ENCODE measurements at regions not wholly inside any gene's neighbourhood (a gene's known extent, or its start where the extent isn't known, plus 50 kb on each side); places are given as distances from the start of the nearest gene placed in this dataset.

GRCh38 chr10:58991856-58992255, 184.6 kb upstream of the PHYHIPL start:
- no peak for DNase-seq
- ChIA-PET POLR2A (no interaction called here), CTCF (interaction anchor here (0.6 to 1.5 kb wide), 3 partner anchors 32 to 1047 kb away, joined by 3 to 6 read pairs (median 4); no protein-coding TSS in a partner anchor)
- no peaks in the 10 kb centered on the region for H3K27me3 Mint-ChIP-seq
- no peak for ATAC-seq
- no peaks in the 10 kb centered on the region for H3K4me1 Mint-ChIP-seq
- H3K27ac Mint-ChIP-seq, result no peak overlapping the region
- no peaks in the 10 kb centered on the region for H3K36me3 Mint-ChIP-seq (ENCODE audit: low read depth)
- H3K9me3 Mint-ChIP-seq (ENCODE audit: low read depth), result peaks cover 8% of the 10 kb centered on the region
- no peak overlapping the region for H3K4me3 Mint-ChIP-seq
- intact Hi-C loops (cut with DNase I, micrococcal nuclease), result no loop called here

- Mint-ChIP-seq H3K9me3 (ENCODE audit: low read depth) (peaks cover 8% of the 10 kb centered on the region), H3K36me3 (ENCODE audit: low read depth) (no peaks in the 10 kb centered on the region), H3K4me1 (no peaks in the 10 kb centered on the region), H3K27me3 (peaks cover 2% of the 10 kb centered on the region), H3K4me3 (no peak overlapping the region), H3K27ac (no peak overlapping the region)
- ChIA-PET CTCF (interaction anchor here (1.4 kb wide), 1 partner anchor 33 kb away, joined by 6 read pairs; no protein-coding TSS in a partner anchor), POLR2A (no interaction called here)
- DNase-seq (no peak), ATAC-seq (no peak)
- intact Hi-C loops (cut with DNase I, micrococcal nuclease), result no loop called here
Measured at GRCh38 chr10:58992830-58993460, 183.5 kb upstream of the PHYHIPL start.

GRCh38 chr10:58993480-58994221, 182.8 kb upstream of the PHYHIPL start:
- Mint-ChIP-seq H3K27ac (no peak overlapping the region), H3K4me1 (no peaks in the 10 kb centered on the region), H3K36me3 (ENCODE audit: low read depth) (no peaks in the 10 kb centered on the region), H3K9me3 (ENCODE audit: low read depth) (peaks cover 8% of the 10 kb centered on the region), H3K27me3 (peaks cover 2% of the 10 kb centered on the region), H3K4me3 (no peak overlapping the region)
- ATAC-seq (no peak), DNase-seq (no peak)
- ChIA-PET CTCF (no interaction called here), POLR2A (no interaction called here)
- intact Hi-C loops (cut with DNase I, micrococcal nuclease), result no loop called here

GRCh38 chr10:58994226-58995057, 182.0 kb upstream of the PHYHIPL start:
- POLR2A ChIA-PET, result no interaction called here
- H3K4me3 Mint-ChIP-seq, result no peak overlapping the region
- intact Hi-C loops (cut with DNase I, micrococcal nuclease), result no loop called here
- H3K9me3 Mint-ChIP-seq (ENCODE audit: low read depth), result peaks cover 3% of the 10 kb centered on the region
- no peaks in the 10 kb centered on the region for H3K4me1 Mint-ChIP-seq
- peaks cover 2% of the 10 kb centered on the region for H3K27me3 Mint-ChIP-seq
- no peaks in the 10 kb centered on the region for H3K36me3 Mint-ChIP-seq (ENCODE audit: low read depth)
- CTCF ChIA-PET, result interaction anchor here (0.5 kb wide), 1 partner anchor 213 kb away, joined by 3 read pairs; no protein-coding TSS in a partner anchor
- no peak for ATAC-seq
- no peak overlapping the region for H3K27ac Mint-ChIP-seq
- DNase-seq, result no peak

- ATAC-seq, result no peak
- no peak overlapping the region for H3K27ac Mint-ChIP-seq
- DNase-seq, result no peak
- H3K9me3 Mint-ChIP-seq (ENCODE audit: low read depth), result no peaks in the 10 kb centered on the region
- H3K27me3 Mint-ChIP-seq, result peaks cover 2% of the 10 kb centered on the region
- H3K4me1 Mint-ChIP-seq, result no peaks in the 10 kb centered on the region
- CTCF ChIA-PET, result interaction anchor here (0.5 kb wide), 1 partner anchor 214 kb away, joined by 3 read pairs; no protein-coding TSS in a partner anchor
- POLR2A ChIA-PET, result no interaction called here
- intact Hi-C loops (cut with DNase I, micrococcal nuclease), result no loop called here
- no peaks in the 10 kb centered on the region for H3K36me3 Mint-ChIP-seq (ENCODE audit: low read depth)
- H3K4me3 Mint-ChIP-seq, result no peak overlapping the region
Measured at GRCh38 chr10:58995058-58995596, 181.3 kb upstream of the PHYHIPL start.

GRCh38 chr10:58996063-58996462, 180.4 kb upstream of the PHYHIPL start:
- H3K9me3 Mint-ChIP-seq (ENCODE audit: low read depth), result no peaks in the 10 kb centered on the region
- H3K27ac Mint-ChIP-seq, result no peak overlapping the region
- no peak overlapping the region for H3K4me3 Mint-ChIP-seq
- H3K4me1 Mint-ChIP-seq, result no peaks in the 10 kb centered on the region
- ChIA-PET CTCF (interaction anchor here (1.1 kb wide), 1 partner anchor 14 kb away, joined by 4 read pairs; no protein-coding TSS in a partner anchor), POLR2A (no interaction called here)
- DNase-seq, result no peak
- no peaks in the 10 kb centered on the region for H3K36me3 Mint-ChIP-seq (ENCODE audit: low read depth)
- intact Hi-C loops (cut with DNase I, micrococcal nuclease), result no loop called here
- H3K27me3 Mint-ChIP-seq, result peaks cover 2% of the 10 kb centered on the region
- no peak for ATAC-seq

GRCh38 chr10:58996866-58997265, 179.6 kb upstream of the PHYHIPL start:
- H3K4me3 Mint-ChIP-seq, result no peak overlapping the region
- ChIA-PET POLR2A (no interaction called here), CTCF (interaction anchor here (1.1 kb wide), 1 partner anchor 14 kb away, joined by 4 read pairs; no protein-coding TSS in a partner anchor)
- no peaks in the 10 kb centered on the region for H3K36me3 Mint-ChIP-seq (ENCODE audit: low read depth)
- DNase-seq (no peak), ATAC-seq (no peak)
- no peaks in the 10 kb centered on the region for H3K9me3 Mint-ChIP-seq (ENCODE audit: low read depth)
- H3K27me3 Mint-ChIP-seq, result peaks cover 2% of the 10 kb centered on the region
- intact Hi-C loops (cut with DNase I, micrococcal nuclease), result no loop called here
- H3K27ac Mint-ChIP-seq, result no peak overlapping the region
- H3K4me1 Mint-ChIP-seq, result no peaks in the 10 kb centered on the region

GRCh38 chr10:58998924-58999713, 177.3 kb upstream of the PHYHIPL start:
- CTCF ChIA-PET, result no interaction called here

GRCh38 chr10:59000162-59000825, 176.1 kb upstream of the PHYHIPL start:
- no peak for ATAC-seq
- no peaks in the 10 kb centered on the region for H3K36me3 Mint-ChIP-seq (ENCODE audit: low read depth)
- no peaks in the 10 kb centered on the region for H3K9me3 Mint-ChIP-seq (ENCODE audit: low read depth)
- ChIA-PET POLR2A (no interaction called here), CTCF (interaction anchor here (0.6 kb wide), 1 partner anchor 47 kb away, joined by 3 read pairs; no protein-coding TSS in a partner anchor)
- no peaks in the 10 kb centered on the region for H3K4me1 Mint-ChIP-seq
- intact Hi-C loops (cut with DNase I, micrococcal nuclease), result no loop called here
- no peak for DNase-seq
- H3K27ac Mint-ChIP-seq, result no peak overlapping the region
- H3K27me3 Mint-ChIP-seq, result peaks cover 2% of the 10 kb centered on the region
- no peak overlapping the region for H3K4me3 Mint-ChIP-seq

More at GRCh38 chr10:58998924-58999713, 177.3 kb upstream of the PHYHIPL start:
- POLR2A ChIA-PET, result interaction anchor here (0.7 kb wide), 1 partner anchor 1483 kb away, joined by 4 read pairs; no protein-coding TSS in a partner anchor
- ATAC-seq (no peak), DNase-seq (no peak)
- Mint-ChIP-seq H3K27me3 (peaks cover 2% of the 10 kb centered on the region), H3K4me1 (no peaks in the 10 kb centered on the region), H3K27ac (no peak overlapping the region), H3K9me3 (ENCODE audit: low read depth) (no peaks in the 10 kb centered on the region), H3K36me3 (ENCODE audit: low read depth) (no peaks in the 10 kb centered on the region), H3K4me3 (no peak overlapping the region)
- intact Hi-C loops (cut with DNase I, micrococcal nuclease), result no loop called here

- ATAC-seq, result no peak
- CTCF ChIA-PET, result no interaction called here
- intact Hi-C loops (cut with DNase I, micrococcal nuclease), result no loop called here
- Mint-ChIP-seq H3K4me3 (no peak overlapping the region), H3K27ac (no peak overlapping the region), H3K4me1 (no peaks in the 10 kb centered on the region), H3K27me3 (peaks cover 2% of the 10 kb centered on the region), H3K36me3 (ENCODE audit: low read depth) (no peaks in the 10 kb centered on the region), H3K9me3 (ENCODE audit: low read depth) (no peaks in the 10 kb centered on the region)
- POLR2A ChIA-PET, result no interaction called here
- DNase-seq, result no peak
Measured at GRCh38 chr10:59002011-59002410, 174.4 kb upstream of the PHYHIPL start.
